ENCODE measurements at regions not wholly inside any gene's neighbourhood (a gene's known extent, or its start where the extent isn't known, plus 50 kb on each side); places are given as distances from the start of the nearest gene placed in this dataset.

- H3K36me3 Mint-ChIP-seq = no peaks in the 10 kb centered on the region
- H3K4me3 Mint-ChIP-seq = no peak overlapping the region
- no peaks in the 10 kb centered on the region for H3K36me3 ChIP-seq (ENCODE audit: insufficient read depth, low read length)
- no peak for DNase-seq
- POLR2A ChIA-PET = no interaction called here
- no peaks in the 10 kb centered on the region for H3K9me3 Mint-ChIP-seq
- peaks cover 1 to 4% of the 10 kb centered on the region in 2 donors for H3K27me3 Mint-ChIP-seq
- no peak overlapping the region for H3K27ac ChIP-seq (ENCODE audit: low read depth, low read length)
- H3K4me1 ChIP-seq (ENCODE audit: insufficient read depth, low read length) = no peaks in the 10 kb centered on the region
- no peak overlapping the region for H3K4me3 ChIP-seq (ENCODE audit: low read length)
- no peaks in the 10 kb centered on the region for H3K27me3 ChIP-seq (ENCODE audit: insufficient read depth, low read length, poor library complexity, severe bottlenecking)
- H3K4me1 Mint-ChIP-seq = peaks cover 0 to 2% (median 0%) of the 10 kb centered on the region in 3 donors
- no peaks in the 10 kb centered on the region for H3K9me3 ChIP-seq (ENCODE audit: low read length)
- CTCF ChIA-PET = no interaction called here
- H3K27ac Mint-ChIP-seq = no peak overlapping the region
These were observed 288.2 kb upstream of the HS6ST1 start for GRCh38 chr2:128606837-128607236.

GRCh38 chr2:128607440-128607839 is 288.8 kb upstream of the HS6ST1 start:
- POLR2A ChIA-PET = no interaction called here
- H3K9me3 Mint-ChIP-seq = no peaks in the 10 kb centered on the region
- no peaks in the 10 kb centered on the region for H3K4me1 ChIP-seq (ENCODE audit: insufficient read depth, low read length)
- DNase-seq = no peak
- H3K4me3 Mint-ChIP-seq = no peak overlapping the region
- H3K27ac Mint-ChIP-seq = no peak overlapping the region
- H3K27ac ChIP-seq (ENCODE audit: low read depth, low read length) = no peak overlapping the region
- no peaks in the 10 kb centered on the region for H3K36me3 ChIP-seq (ENCODE audit: insufficient read depth, low read length)
- no peaks in the 10 kb centered on the region for H3K27me3 ChIP-seq (ENCODE audit: insufficient read depth, low read length, poor library complexity, severe bottlenecking)
- peaks cover 0 to 2% (median 0%) of the 10 kb centered on the region in 3 donors for H3K4me1 Mint-ChIP-seq
- no peaks in the 10 kb centered on the region for H3K9me3 ChIP-seq (ENCODE audit: low read length)
- H3K4me3 ChIP-seq (ENCODE audit: low read length) = no peak overlapping the region
- CTCF ChIA-PET = no interaction called here
- no peaks in the 10 kb centered on the region for H3K36me3 Mint-ChIP-seq
- H3K27me3 Mint-ChIP-seq = peaks cover 4 to 7% of the 10 kb centered on the region in 2 donors

GRCh38 chr2:128607911-128608506 is 289.3 kb upstream of the HS6ST1 start:
- Histone ChIP-seq H3K4me1 (ENCODE audit: insufficient read depth, low read length) (no peaks in the 10 kb centered on the region), H3K27me3 (ENCODE audit: insufficient read depth, low read length, poor library complexity, severe bottlenecking) (no peaks in the 10 kb centered on the region), H3K36me3 (ENCODE audit: insufficient read depth, low read length) (no peaks in the 10 kb centered on the region), H3K4me3 (ENCODE audit: low read length) (no peak overlapping the region), H3K27ac (ENCODE audit: low read depth, low read length) (no peak overlapping the region), H3K9me3 (ENCODE audit: low read length) (no peaks in the 10 kb centered on the region)
- ChIA-PET POLR2A (no interaction called here), CTCF (no interaction called here)
- Mint-ChIP-seq H3K9me3 (no peaks in the 10 kb centered on the region), H3K27me3 (peaks cover 4 to 11% of the 10 kb centered on the region in 2 donors), H3K36me3 (no peaks in the 10 kb centered on the region), H3K4me1 (peaks cover 0 to 2% (median 0%) of the 10 kb centered on the region in 3 donors), H3K27ac (no peak overlapping the region), H3K4me3 (no peak overlapping the region)
- no peak for DNase-seq

DNA sequence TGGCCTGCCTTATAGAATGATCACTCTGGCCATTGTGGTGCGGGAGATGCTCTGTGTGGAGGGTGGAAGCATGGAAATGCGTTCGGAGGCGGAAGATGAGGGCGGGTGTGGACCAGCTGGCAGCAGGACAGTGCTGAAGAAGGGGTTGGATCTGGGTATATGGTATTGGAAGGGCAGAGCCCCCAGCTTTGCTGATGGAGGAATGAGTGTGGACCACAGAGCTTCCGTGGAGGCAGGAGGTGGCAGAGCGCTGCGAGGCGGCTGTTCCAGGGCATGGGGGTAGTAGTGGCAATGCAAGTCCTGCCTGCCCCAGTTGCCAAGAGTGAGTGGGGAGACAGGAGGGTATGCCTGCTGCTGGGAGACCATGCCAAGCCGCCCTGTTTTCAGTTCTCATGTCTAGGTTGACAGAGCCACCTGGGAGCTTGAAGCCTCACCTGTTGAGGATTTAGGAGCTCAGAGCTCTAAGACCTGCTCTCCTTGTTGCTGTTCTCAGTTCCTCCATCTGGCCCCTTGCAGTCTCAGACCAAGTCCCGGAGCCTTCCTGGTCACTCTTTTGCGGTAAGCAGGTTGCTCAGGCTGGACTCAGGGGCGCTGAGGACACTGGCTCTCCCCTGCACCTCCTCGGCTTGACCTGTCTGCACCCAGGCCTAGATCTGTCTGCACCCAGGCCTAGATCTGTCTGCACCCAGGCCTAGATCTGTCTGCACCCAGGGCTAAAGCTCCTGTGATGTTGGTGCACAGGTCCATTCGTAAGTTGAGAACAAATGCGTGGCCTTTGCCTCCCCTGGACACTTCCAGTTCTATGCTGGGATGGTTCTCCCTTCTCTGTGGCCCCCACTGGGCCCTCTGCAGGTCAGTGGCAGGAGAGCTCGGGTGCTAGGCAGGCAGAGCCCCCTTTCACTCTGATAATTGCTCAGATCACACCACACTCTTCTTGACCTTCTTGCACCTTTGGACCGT is 290.5 kb upstream of the HS6ST1 start:
- no peak overlapping the region for H3K4me3 ChIP-seq (ENCODE audit: low read length)
- Mint-ChIP-seq H3K4me1 (peaks cover 0 to 2% (median 0%) of the 10 kb centered on the region in 3 donors), H3K9me3 (no peaks in the 10 kb centered on the region), H3K27me3 (peaks cover 4 to 11% of the 10 kb centered on the region in 2 donors), H3K36me3 (no peaks in the 10 kb centered on the region), H3K27ac (peak overlapping the region in 2 of 8 donors; percentile 6 to 82), H3K4me3 (no peak overlapping the region)
- no peaks in the 10 kb centered on the region for H3K9me3 ChIP-seq (ENCODE audit: low read length)
- no peak overlapping the region for H3K27ac ChIP-seq (ENCODE audit: low read depth, low read length)
- POLR2A ChIA-PET = no interaction called here
- no peak for DNase-seq
- no peaks in the 10 kb centered on the region for H3K4me1 ChIP-seq (ENCODE audit: insufficient read depth, low read length)
- no peaks in the 10 kb centered on the region for H3K27me3 ChIP-seq (ENCODE audit: insufficient read depth, low read length, poor library complexity, severe bottlenecking)
- H3K36me3 ChIP-seq (ENCODE audit: insufficient read depth, low read length) = no peaks in the 10 kb centered on the region
- CTCF ChIA-PET = no interaction called here

GRCh38 chr2:128610496-128610895 is 291.8 kb upstream of the HS6ST1 start:
- H3K27me3 ChIP-seq (ENCODE audit: insufficient read depth, low read length, poor library complexity, severe bottlenecking) = no peaks in the 10 kb centered on the region
- DNase-seq = no peak
- POLR2A ChIA-PET = no interaction called here
- no peaks in the 10 kb centered on the region for H3K36me3 Mint-ChIP-seq
- H3K27ac Mint-ChIP-seq = no peak overlapping the region
- peaks cover 4 to 11% of the 10 kb centered on the region in 2 donors for H3K27me3 Mint-ChIP-seq
- peaks cover 0 to 5% (median 0%) of the 10 kb centered on the region in 5 donors for H3K9me3 Mint-ChIP-seq
- H3K4me1 ChIP-seq (ENCODE audit: insufficient read depth, low read length) = no peaks in the 10 kb centered on the region
- H3K4me3 ChIP-seq (ENCODE audit: low read length) = no peak overlapping the region
- no peak overlapping the region for H3K4me3 Mint-ChIP-seq
- no peaks in the 10 kb centered on the region for H3K9me3 ChIP-seq (ENCODE audit: low read length)
- CTCF ChIA-PET = no interaction called here
- H3K4me1 Mint-ChIP-seq = peaks cover 0 to 2% (median 0%) of the 10 kb centered on the region in 3 donors
- no peak overlapping the region for H3K27ac ChIP-seq (ENCODE audit: low read depth, low read length)
- no peaks in the 10 kb centered on the region for H3K36me3 ChIP-seq (ENCODE audit: insufficient read depth, low read length)

DNA sequence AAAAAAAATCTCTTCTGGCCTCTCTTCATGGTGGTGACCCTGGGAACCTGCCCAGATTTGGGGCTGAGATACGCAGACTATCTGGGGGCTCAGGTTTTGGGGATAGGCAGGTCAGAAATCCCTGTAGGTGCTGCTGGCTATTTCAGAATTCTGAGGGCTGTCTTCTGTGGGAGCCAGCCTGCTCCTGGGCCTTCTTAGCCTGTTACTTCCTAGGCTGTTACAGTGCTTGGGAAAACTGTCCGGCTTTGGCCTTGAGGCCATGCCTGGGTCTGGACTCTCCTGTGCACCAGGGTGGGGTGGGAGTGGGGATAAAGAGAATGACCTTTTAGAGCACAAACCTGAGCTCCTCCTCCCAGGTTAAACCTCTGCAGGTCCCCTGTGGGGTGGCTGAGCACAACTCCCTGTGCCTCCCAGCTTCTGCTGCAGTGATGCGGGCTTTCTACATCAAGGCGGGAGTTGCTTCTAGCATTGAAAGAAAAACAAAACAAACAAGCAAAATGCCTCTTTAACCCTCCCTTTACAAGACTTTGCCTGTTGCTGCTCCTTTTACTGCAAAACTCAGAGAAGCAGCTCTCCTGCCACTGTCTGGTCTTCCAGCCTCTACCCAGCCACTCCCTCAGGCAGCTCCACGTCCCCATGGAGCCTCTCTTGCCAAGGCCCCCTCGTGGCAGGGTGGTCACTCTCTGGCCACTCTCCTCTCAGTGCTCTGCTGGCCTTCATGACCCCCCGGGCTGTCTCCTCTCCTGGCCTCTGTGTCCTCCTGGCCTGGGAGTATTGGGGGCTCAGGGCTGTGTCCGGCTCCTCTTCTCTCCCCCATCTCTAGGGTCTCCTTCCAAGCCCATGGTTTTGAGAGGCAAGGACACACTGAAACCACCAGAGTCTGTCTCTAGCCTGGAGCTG is 293.0 kb upstream of the HS6ST1 start:
- H3K9me3 ChIP-seq (ENCODE audit: low read length) = no peaks in the 10 kb centered on the region
- H3K36me3 Mint-ChIP-seq = no peaks in the 10 kb centered on the region
- peaks cover 0 to 5% (median 0%) of the 10 kb centered on the region in 5 donors for H3K9me3 Mint-ChIP-seq
- DNase-seq = no peak
- H3K27me3 Mint-ChIP-seq = peaks cover 4 to 11% of the 10 kb centered on the region in 2 donors
- no peaks in the 10 kb centered on the region for H3K4me1 ChIP-seq (ENCODE audit: insufficient read depth, low read length)
- H3K36me3 ChIP-seq (ENCODE audit: insufficient read depth, low read length) = no peaks in the 10 kb centered on the region
- ChIA-PET CTCF (no interaction called here), POLR2A (no interaction called here)
- H3K27ac Mint-ChIP-seq = peak overlapping the region in 1 of 8 donors; percentile 67
- peaks cover 0 to 2% (median 0%) of the 10 kb centered on the region in 3 donors for H3K4me1 Mint-ChIP-seq
- H3K4me3 Mint-ChIP-seq = no peak overlapping the region
- no peak overlapping the region for H3K4me3 ChIP-seq (ENCODE audit: low read length)
- H3K27me3 ChIP-seq (ENCODE audit: insufficient read depth, low read length, poor library complexity, severe bottlenecking) = no peaks in the 10 kb centered on the region
- H3K27ac ChIP-seq (ENCODE audit: low read depth, low read length) = no peak overlapping the region

GRCh38 chr2:128612628-128613027 is 294.0 kb upstream of the HS6ST1 start:
- Mint-ChIP-seq H3K4me1 (no peaks in the 10 kb centered on the region), H3K4me3 (no peak overlapping the region), H3K27me3 (peaks cover 4 to 11% of the 10 kb centered on the region in 2 donors), H3K9me3 (peaks cover 0 to 5% (median 0%) of the 10 kb centered on the region in 5 donors), H3K27ac (no peak overlapping the region), H3K36me3 (no peaks in the 10 kb centered on the region)
- Histone ChIP-seq H3K4me3 (ENCODE audit: low read length) (no peak overlapping the region), H3K27ac (ENCODE audit: low read depth, low read length) (no peak overlapping the region), H3K9me3 (ENCODE audit: low read length) (no peaks in the 10 kb centered on the region), H3K27me3 (ENCODE audit: insufficient read depth, low read length, poor library complexity, severe bottlenecking) (no peaks in the 10 kb centered on the region), H3K36me3 (ENCODE audit: insufficient read depth, low read length) (no peaks in the 10 kb centered on the region), H3K4me1 (ENCODE audit: insufficient read depth, low read length) (no peaks in the 10 kb centered on the region)
- ChIA-PET CTCF (no interaction called here), POLR2A (no interaction called here)
- DNase-seq = no peak

- Histone ChIP-seq H3K36me3 (ENCODE audit: insufficient read depth, low read length) (no peaks in the 10 kb centered on the region), H3K27ac (ENCODE audit: low read depth, low read length) (no peak overlapping the region), H3K4me1 (ENCODE audit: insufficient read depth, low read length) (no peaks in the 10 kb centered on the region), H3K4me3 (ENCODE audit: low read length) (no peak overlapping the region), H3K27me3 (ENCODE audit: insufficient read depth, low read length, poor library complexity, severe bottlenecking) (no peaks in the 10 kb centered on the region), H3K9me3 (ENCODE audit: low read length) (no peaks in the 10 kb centered on the region)
- H3K9me3 Mint-ChIP-seq = peaks cover 0 to 5% (median 0%) of the 10 kb centered on the region in 5 donors
- H3K27ac Mint-ChIP-seq = no peak overlapping the region
- CTCF ChIA-PET = no interaction called here
- no peaks in the 10 kb centered on the region for H3K36me3 Mint-ChIP-seq
- H3K4me1 Mint-ChIP-seq = no peaks in the 10 kb centered on the region
- DNase-seq = no peak
- peaks cover 6 to 11% of the 10 kb centered on the region in 2 donors for H3K27me3 Mint-ChIP-seq
- POLR2A ChIA-PET = no interaction called here
- no peak overlapping the region for H3K4me3 Mint-ChIP-seq
These were observed 294.7 kb upstream of the HS6ST1 start for GRCh38 chr2:128613351-128613750.
